GM23338 (cell line): ENCODE measurements at regions not wholly inside any gene's neighbourhood (a gene's known extent, or its start where the extent isn't known, plus 50 kb on each side); places are given as distances from the start of the nearest gene placed in this dataset.

Experiments
- ATAC-seq: fragments of 200-7000 bp; cut with Tn5 transposase; 3 replicates; pipeline ENCODE4 v1.9.1; 2020
- DNase-seq: peaks from one replicate; pipeline ENCODE4 v3.0.0-alpha.2; 2015; ENCODE audit warnings: low spot score
- H2AFZ ChIP-seq: fragments of 200-600 bp; sonication (generic); 2 replicates; pipeline ENCODE4 v1.8.0; 2016; ENCODE audit warnings: antibody characterized with exemption, mild to moderate bottlenecking, moderate library complexity
- H3F3A ChIP-seq: fragments of 200-600 bp; sonication (generic); replicated peaks from 2 replicates; pipeline ENCODE4 v1.8.0; 2017; ENCODE audit warnings: antibody characterized with exemption, mixed run types, low read depth
- H3K27ac ChIP-seq: fragments of 200-600 bp; sonication (generic); 2 replicates; pipeline ENCODE4 v1.6.1; 2016; ENCODE audit warnings: low read depth
- H3K27me3 ChIP-seq: fragments of 200-600 bp; sonication (generic); 2 replicates; pipeline ENCODE4 v1.8.0; 2016; ENCODE audit warnings: mild to moderate bottlenecking, mixed run types, moderate library complexity; ENCODE audit not compliant: insufficient read depth
- H3K36me3 ChIP-seq: fragments of 200-600 bp; sonication (generic); 2 replicates; pipeline ENCODE4 v1.8.0; 2016; ENCODE audit warnings: mild to moderate bottlenecking; ENCODE audit not compliant: insufficient read depth
- H3K4me1 ChIP-seq: fragments of 200-600 bp; sonication (generic); 2 replicates; pipeline ENCODE4 v1.8.0; 2016; ENCODE audit warnings: mild to moderate bottlenecking, moderate library complexity; ENCODE audit not compliant: insufficient read depth
- H3K4me2 ChIP-seq: fragments of 200-600 bp; sonication (generic); 2 replicates; pipeline ENCODE4 v1.7.1; 2017; ENCODE audit warnings: mixed run types
- H3K4me3 ChIP-seq: fragments of 200-600 bp; sonication (generic); 2 replicates; pipeline ENCODE4 v1.6.1; 2016; ENCODE audit warnings: mixed run types
- H3K79me2 ChIP-seq: fragments of 200-600 bp; sonication (generic); replicated peaks from 2 replicates; pipeline ENCODE4 v1.8.0; 2017; ENCODE audit warnings: mild to moderate bottlenecking; ENCODE audit not compliant: insufficient read depth
- H3K9me2 ChIP-seq: fragments of 200-600 bp; sonication (generic); 2 replicates; pipeline ENCODE4 v1.8.0; 2017; ENCODE audit not compliant: insufficient read depth
- H4K20me1 ChIP-seq: fragments of 200-600 bp; sonication (generic); replicated peaks from 2 replicates; pipeline ENCODE4 v1.8.0; 2017; ENCODE audit warnings: mild to moderate bottlenecking; ENCODE audit not compliant: insufficient read depth
- H3K27ac Mint-ChIP-seq: 2 replicates; pipeline ENCODE4 v1.8.0; 2020; ENCODE audit warnings: inconsistent platforms, mild to moderate bottlenecking, moderate library complexity, mixed read lengths
- H3K27me3 Mint-ChIP-seq: 3 replicates; pipeline ENCODE4 v1.8.0; 2022; ENCODE audit warnings: low read depth, mild to moderate bottlenecking, moderate library complexity, mixed read lengths, inconsistent platforms; ENCODE audit not compliant: insufficient read depth, poor library complexity
- H3K36me3 Mint-ChIP-seq: 3 replicates; pipeline ENCODE4 v1.8.0; 2021; ENCODE audit warnings: low read depth, mild to moderate bottlenecking, inconsistent platforms, moderate library complexity, mixed read lengths
- H3K4me1 Mint-ChIP-seq: 3 replicates; pipeline ENCODE4 v1.8.0; 2020; ENCODE audit warnings: mild to moderate bottlenecking, inconsistent platforms, mixed read lengths
- H3K4me3 Mint-ChIP-seq: 3 replicates; pipeline ENCODE4 v1.8.0; 2021; ENCODE audit warnings: moderate library complexity, mild to moderate bottlenecking, inconsistent platforms, mixed read lengths
- H3K9me3 Mint-ChIP-seq: 3 replicates; pipeline ENCODE4 v1.8.0; 2020; ENCODE audit warnings: moderate library complexity, mild to moderate bottlenecking, inconsistent platforms, mixed read lengths
- CREB1 ChIP-seq: fragments of 250-450 bp; sonication (Bioruptor Pico); IDR thresholded peaks from 2 replicates; pipeline ENCODE4 v1.5.0; 2020; ENCODE audit warnings: low read depth, mild to moderate bottlenecking, moderate library complexity
- EZH2phosphoT487 ChIP-seq: fragments of 200-600 bp; sonication (generic); IDR thresholded peaks from one replicate; pipeline ENCODE4 v1.8.1; 2018; ENCODE audit warnings: antibody characterized with exemption; ENCODE audit not compliant: unreplicated experiment
- JUNB ChIP-seq: IDR thresholded peaks from one replicate; pipeline ENCODE4 v1.6.1; 2016; ENCODE audit warnings: antibody characterized with exemption; ENCODE audit not compliant: unreplicated experiment
- NANOG ChIP-seq: IDR thresholded peaks from 2 replicates; pipeline ENCODE4 v1.6.1; 2016; ENCODE audit warnings: antibody characterized with exemption, borderline replicate concordance
- STAT1 ChIP-seq: IDR thresholded peaks from one replicate; pipeline ENCODE4 v1.6.1; 2016; ENCODE audit warnings: antibody characterized with exemption; ENCODE audit not compliant: unreplicated experiment
- TF ChIP-seq, protein P1 (sequence below): IDR thresholded peaks from 2 replicates; pipeline ENCODE4 v1.6.1; 2016; ENCODE audit warnings: antibody characterized with exemption
- TF ChIP-seq, protein P2 (sequence below): IDR thresholded peaks from one replicate; pipeline ENCODE4 v1.6.1; 2018; ENCODE audit warnings: antibody characterized with exemption; ENCODE audit not compliant: unreplicated experiment
- TF ChIP-seq, protein P3 (sequence below): fragments of 250-450 bp; sonication (Bioruptor Pico); IDR thresholded peaks from 2 replicates; pipeline ENCODE4 v1.5.0; 2020; ENCODE audit warnings: mild to moderate bottlenecking, moderate library complexity

DNA sequence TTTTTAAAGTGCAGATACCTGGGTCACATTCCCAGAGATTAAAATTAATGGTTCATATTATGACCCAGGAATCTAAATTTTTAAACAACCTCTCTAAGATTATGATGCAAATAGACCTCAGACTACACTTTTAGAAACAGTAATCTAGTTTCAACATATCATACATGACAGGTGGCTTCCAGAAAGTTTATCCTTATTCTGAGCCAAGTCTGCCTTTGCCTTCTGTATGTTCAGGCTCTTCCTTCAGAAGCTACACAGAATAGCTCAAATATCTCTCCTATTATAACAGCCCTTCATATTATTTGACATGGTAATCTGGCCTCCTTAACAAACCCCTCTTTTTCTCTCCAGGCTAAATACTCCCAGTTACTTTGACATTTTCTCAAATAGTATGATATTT, 101.9 kb downstream of the FZD1 start (continued):
- TF ChIP-seq, protein P1, sequence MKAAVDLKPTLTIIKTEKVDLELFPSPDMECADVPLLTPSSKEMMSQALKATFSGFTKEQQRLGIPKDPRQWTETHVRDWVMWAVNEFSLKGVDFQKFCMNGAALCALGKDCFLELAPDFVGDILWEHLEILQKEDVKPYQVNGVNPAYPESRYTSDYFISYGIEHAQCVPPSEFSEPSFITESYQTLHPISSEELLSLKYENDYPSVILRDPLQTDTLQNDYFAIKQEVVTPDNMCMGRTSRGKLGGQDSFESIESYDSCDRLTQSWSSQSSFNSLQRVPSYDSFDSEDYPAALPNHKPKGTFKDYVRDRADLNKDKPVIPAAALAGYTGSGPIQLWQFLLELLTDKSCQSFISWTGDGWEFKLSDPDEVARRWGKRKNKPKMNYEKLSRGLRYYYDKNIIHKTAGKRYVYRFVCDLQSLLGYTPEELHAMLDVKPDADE, result no peak
- TF ChIP-seq CREB1 (CRISPR knock-in tag) (no peak), JUNB (no peak), EZH2phosphoT487 (no peak), STAT1 (no peak), NANOG (no peak)
- TF ChIP-seq, protein P2, sequence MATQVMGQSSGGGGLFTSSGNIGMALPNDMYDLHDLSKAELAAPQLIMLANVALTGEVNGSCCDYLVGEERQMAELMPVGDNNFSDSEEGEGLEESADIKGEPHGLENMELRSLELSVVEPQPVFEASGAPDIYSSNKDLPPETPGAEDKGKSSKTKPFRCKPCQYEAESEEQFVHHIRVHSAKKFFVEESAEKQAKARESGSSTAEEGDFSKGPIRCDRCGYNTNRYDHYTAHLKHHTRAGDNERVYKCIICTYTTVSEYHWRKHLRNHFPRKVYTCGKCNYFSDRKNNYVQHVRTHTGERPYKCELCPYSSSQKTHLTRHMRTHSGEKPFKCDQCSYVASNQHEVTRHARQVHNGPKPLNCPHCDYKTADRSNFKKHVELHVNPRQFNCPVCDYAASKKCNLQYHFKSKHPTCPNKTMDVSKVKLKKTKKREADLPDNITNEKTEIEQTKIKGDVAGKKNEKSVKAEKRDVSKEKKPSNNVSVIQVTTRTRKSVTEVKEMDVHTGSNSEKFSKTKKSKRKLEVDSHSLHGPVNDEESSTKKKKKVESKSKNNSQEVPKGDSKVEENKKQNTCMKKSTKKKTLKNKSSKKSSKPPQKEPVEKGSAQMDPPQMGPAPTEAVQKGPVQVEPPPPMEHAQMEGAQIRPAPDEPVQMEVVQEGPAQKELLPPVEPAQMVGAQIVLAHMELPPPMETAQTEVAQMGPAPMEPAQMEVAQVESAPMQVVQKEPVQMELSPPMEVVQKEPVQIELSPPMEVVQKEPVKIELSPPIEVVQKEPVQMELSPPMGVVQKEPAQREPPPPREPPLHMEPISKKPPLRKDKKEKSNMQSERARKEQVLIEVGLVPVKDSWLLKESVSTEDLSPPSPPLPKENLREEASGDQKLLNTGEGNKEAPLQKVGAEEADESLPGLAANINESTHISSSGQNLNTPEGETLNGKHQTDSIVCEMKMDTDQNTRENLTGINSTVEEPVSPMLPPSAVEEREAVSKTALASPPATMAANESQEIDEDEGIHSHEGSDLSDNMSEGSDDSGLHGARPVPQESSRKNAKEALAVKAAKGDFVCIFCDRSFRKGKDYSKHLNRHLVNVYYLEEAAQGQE, result no peak

DNA sequence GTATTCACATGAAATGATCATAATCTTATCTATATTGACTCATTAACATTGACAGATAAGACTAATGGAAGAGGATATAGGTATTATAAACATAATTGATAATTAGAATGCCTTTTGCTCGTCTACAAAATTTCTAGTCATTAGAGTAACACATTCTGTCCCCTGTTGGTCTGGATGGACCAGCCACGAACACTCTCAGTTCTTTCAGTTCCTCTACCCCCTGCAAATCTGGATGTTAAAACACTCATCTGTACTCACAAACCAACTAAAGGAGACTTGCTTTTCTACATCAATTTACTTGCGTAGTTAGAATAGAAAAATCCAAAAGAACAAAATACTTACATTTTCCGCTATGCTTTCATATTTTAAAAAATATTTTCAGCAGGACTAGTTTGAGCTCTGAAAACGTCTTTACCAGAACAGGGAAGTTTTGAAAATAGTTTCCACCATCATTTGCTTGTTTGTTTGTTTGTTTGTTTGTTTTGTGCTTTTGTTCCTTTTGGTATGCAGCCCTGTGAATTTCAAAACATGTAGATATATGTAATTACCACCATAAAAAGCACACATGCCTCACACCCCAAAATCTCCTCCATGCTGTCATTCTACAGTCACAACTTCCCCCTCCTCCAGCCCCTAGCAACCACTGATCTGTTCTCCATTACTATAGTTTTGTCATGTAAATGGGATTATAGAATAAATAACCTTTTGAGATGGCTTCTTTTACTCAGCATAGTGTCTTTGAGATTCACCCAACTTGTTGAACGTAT, 103.8 kb downstream of the FZD1 start:
- Mint-ChIP-seq H3K9me3 (no peaks in the 10 kb centered on the region), H3K36me3 (no peaks in the 10 kb centered on the region), H3K4me3 (no peak overlapping the region), H3K27ac (no peak overlapping the region), H3K4me1 (peaks cover 30% of the 10 kb centered on the region), H3K27me3 (peaks cover 4% of the 10 kb centered on the region)
- ATAC-seq (peak; percentile 92), DNase-seq (peak; percentile 52)
- H3K9me2 ChIP-seq, result no peaks in the 10 kb centered on the region
- H3K79me2 ChIP-seq, result no peaks in the 10 kb centered on the region
- H3K4me1 ChIP-seq, result peaks cover 9% of the 10 kb centered on the region
- TF ChIP-seq, protein P3, sequence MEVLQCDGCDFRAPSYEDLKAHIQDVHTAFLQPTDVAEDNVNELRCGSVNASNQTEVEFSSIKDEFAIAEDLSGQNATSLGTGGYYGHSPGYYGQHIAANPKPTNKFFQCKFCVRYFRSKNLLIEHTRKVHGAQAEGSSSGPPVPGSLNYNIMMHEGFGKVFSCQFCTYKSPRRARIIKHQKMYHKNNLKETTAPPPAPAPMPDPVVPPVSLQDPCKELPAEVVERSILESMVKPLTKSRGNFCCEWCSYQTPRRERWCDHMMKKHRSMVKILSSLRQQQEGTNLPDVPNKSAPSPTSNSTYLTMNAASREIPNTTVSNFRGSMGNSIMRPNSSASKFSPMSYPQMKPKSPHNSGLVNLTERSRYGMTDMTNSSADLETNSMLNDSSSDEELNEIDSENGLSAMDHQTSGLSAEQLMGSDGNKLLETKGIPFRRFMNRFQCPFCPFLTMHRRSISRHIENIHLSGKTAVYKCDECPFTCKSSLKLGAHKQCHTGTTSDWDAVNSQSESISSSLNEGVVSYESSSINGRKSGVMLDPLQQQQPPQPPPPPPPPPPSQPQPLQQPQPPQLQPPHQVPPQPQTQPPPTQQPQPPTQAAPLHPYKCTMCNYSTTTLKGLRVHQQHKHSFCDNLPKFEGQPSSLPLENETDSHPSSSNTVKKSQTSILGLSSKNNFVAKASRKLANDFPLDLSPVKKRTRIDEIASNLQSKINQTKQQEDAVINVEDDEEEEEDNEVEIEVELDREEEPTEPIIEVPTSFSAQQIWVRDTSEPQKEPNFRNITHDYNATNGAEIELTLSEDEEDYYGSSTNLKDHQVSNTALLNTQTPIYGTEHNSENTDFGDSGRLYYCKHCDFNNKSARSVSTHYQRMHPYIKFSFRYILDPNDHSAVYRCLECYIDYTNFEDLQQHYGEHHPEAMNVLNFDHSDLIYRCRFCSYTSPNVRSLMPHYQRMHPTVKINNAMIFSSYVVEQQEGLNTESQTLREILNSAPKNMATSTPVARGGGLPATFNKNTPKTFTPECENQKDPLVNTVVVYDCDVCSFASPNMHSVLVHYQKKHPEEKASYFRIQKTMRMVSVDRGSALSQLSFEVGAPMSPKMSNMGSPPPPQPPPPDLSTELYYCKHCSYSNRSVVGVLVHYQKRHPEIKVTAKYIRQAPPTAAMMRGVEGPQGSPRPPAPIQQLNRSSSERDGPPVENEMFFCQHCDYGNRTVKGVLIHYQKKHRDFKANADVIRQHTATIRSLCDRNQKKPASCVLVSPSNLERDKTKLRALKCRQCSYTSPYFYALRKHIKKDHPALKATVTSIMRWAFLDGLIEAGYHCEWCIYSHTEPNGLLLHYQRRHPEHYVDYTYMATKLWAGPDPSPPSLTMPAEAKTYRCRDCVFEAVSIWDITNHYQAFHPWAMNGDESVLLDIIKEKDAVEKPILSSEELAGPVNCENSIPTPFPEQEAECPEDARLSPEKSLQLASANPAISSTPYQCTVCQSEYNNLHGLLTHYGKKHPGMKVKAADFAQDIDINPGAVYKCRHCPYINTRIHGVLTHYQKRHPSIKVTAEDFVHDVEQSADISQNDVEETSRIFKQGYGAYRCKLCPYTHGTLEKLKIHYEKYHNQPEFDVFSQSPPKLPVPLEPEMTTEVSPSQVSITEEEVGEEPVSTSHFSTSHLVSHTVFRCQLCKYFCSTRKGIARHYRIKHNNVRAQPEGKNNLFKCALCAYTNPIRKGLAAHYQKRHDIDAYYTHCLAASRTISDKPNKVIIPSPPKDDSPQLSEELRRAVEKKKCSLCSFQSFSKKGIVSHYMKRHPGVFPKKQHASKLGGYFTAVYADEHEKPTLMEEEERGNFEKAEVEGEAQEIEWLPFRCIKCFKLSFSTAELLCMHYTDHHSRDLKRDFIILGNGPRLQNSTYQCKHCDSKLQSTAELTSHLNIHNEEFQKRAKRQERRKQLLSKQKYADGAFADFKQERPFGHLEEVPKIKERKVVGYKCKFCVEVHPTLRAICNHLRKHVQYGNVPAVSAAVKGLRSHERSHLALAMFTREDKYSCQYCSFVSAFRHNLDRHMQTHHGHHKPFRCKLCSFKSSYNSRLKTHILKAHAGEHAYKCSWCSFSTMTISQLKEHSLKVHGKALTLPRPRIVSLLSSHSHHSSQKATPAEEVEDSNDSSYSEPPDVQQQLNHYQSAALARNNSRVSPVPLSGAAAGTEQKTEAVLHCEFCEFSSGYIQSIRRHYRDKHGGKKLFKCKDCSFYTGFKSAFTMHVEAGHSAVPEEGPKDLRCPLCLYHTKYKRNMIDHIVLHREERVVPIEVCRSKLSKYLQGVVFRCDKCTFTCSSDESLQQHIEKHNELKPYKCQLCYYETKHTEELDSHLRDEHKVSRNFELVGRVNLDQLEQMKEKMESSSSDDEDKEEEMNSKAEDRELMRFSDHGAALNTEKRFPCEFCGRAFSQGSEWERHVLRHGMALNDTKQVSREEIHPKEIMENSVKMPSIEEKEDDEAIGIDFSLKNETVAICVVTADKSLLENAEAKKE (CRISPR knock-in tag), result no peak
- peak; percentile 60 for TF ChIP-seq NANOG
- TF ChIP-seq, protein P2, result no peak
- H3F3A ChIP-seq, result no peaks in the 10 kb centered on the region
- H3K36me3 ChIP-seq, result no peaks in the 10 kb centered on the region
- H4K20me1 ChIP-seq, result no peaks in the 10 kb centered on the region
- H2AFZ ChIP-seq, result no peak overlapping the region
- no peak overlapping the region for H3K4me2 ChIP-seq
- H3K4me3 ChIP-seq, result no peak overlapping the region
- peaks cover 17% of the 10 kb centered on the region for H3K27me3 ChIP-seq
- H3K27ac ChIP-seq, result no peak overlapping the region
